ENCODE measurements at regions not wholly inside any gene's neighbourhood (a gene's known extent, or its start where the extent isn't known, plus 50 kb on each side); places are given as distances from the start of the nearest gene placed in this dataset.

DNA sequence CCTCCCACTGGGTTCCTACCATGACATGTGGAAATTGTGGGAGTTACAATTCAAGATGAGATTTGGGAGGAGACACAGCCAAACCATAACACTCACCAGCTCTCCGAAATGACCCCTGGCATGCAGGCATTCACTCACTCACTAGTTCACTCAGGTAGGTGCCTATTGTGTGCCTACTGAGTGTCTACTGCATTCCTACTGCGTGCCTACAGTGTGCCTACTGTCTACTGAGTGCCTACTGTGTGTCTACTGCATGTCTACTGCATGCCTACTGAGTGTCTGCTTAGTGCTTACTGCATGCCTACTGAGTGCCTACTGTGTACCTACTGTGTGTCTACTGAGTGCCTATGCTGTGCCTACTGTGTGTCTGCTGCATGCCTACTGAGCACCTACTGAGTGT lies 71.7 kb upstream of the FZD10 start:
- TF ChIP-seq CREB1 (IDR thresholded peaks at IDR 0.05): no peak
- TF ChIP-seq EGR1 (IDR thresholded peaks at IDR 0.05; ENCODE audit: borderline replicate concordance, low read depth, low read length): no peak
- TF ChIP-seq MAFK (IDR thresholded peaks at IDR 0.05; ENCODE audit: low read depth, low read length): no peak
- no peak for TF ChIP-seq SUZ12 (IDR thresholded peaks at IDR 0.05; ENCODE audit: low read length)
- TF ChIP-seq BCL11A (IDR thresholded peaks at IDR 0.05; ENCODE audit: low read depth in 2 of 2, low read length in 2 of 2): no peak
- no peak for TF ChIP-seq SP2 (IDR thresholded peaks at IDR 0.05; ENCODE audit: low read length)
- TF ChIP-seq RFX5 (IDR thresholded peaks at IDR 0.05; ENCODE audit: borderline replicate concordance, low read depth, low read length): no peak
- no peak overlapping the region for H3K56ac ChIP-seq (replicated peaks; ENCODE audit: insufficient read length, low read depth, low read length)
- H3K27me3 ChIP-seq (replicated peaks in 1 of 4; ENCODE audit: control insufficient read depth in 3 of 4, extremely low read depth in 1 of 4, insufficient read depth in 3 of 4, low read length in 3 of 4): peaks cover 0 to 4% (median 2%) of the 10 kb centered on the region in 4 experiments; a peak in 3 of 7 replicates
- FAIRE-seq: no peak
- no peak overlapping the region for H4K91ac ChIP-seq (replicated peaks; ENCODE audit: insufficient read length, low read length)
- H3K18ac ChIP-seq (ENCODE audit: extremely low read depth, low read length): no peak overlapping the region
- no peak overlapping the region for H3K27ac ChIP-seq (ENCODE audit: low read depth, low read length)
- no peak overlapping the region for H2BK15ac ChIP-seq (ENCODE audit: low read length)
- no peak overlapping the region for H2BK5ac ChIP-seq (ENCODE audit: low read depth, low read length)
- H3K9ac ChIP-seq (replicated peaks in 1 of 4; ENCODE audit: extremely low read depth in 1 of 4, low read depth in 3 of 4, low read length in 3 of 4): no peak overlapping the region
- H4K8ac ChIP-seq (ENCODE audit: extremely low read depth, insufficient read depth, low read length): no peak overlapping the region
- ChIA-PET POLR2A (ENCODE audit: partially characterized antibody) (no interaction called here), CTCF (ENCODE audit: partially characterized antibody) (no interaction called here)
- no peak overlapping the region for H3K23ac ChIP-seq (ENCODE audit: insufficient read length)
- no peaks in the 10 kb centered on the region for H3K79me1 ChIP-seq (ENCODE audit: low read depth, low read length)
- no peaks in the 10 kb centered on the region; a peak in 1 of 4 replicates for H3K9me3 ChIP-seq (ENCODE audit: insufficient read depth in 2 of 2, low read depth in 1 of 2, low read length in 1 of 2)
- H2AFZ ChIP-seq (ENCODE audit: low read length): no peak overlapping the region
- H3K14ac ChIP-seq (ENCODE audit: insufficient read length): no peak overlapping the region
- 92% methylated on average over 2 of the region's 2 CpGs; no CpG with 5 or more reads in 1 of the 2 experiments for WGBS, 2 experiments (ENCODE audit: extremely low coverage in 1 of 2, insufficient coverage in 1 of 2, insufficient read length in 1 of 2, insufficient replicate concordance in 2 of 2, low coverage in 1 of 2, low lambda C conversion rate in 2 of 2, missing lambda C conversion rate in 1 of 2)
- no peak overlapping the region for H2BK12ac ChIP-seq (ENCODE audit: low read depth, low read length)
- H3K4me2 ChIP-seq (ENCODE audit: insufficient read depth in 1 of 2, low read depth in 2 of 2, low read length in 2 of 2): no peak overlapping the region
- no peak for DNase-seq (ENCODE audit: low read depth in 1 of 2, low spot score in 2 of 2)
- no peaks in the 10 kb centered on the region for H3K36me3 ChIP-seq (ENCODE audit: control insufficient read depth in 2 of 4, insufficient read depth in 4 of 4, low read length in 3 of 4)
- no peak overlapping the region for H2AK5ac ChIP-seq (ENCODE audit: low read depth, low read length)
- H3K4ac ChIP-seq (replicated peaks; ENCODE audit: insufficient read length, low read depth, low read length): no peak overlapping the region
- peaks cover 0 to 2% of the 10 kb centered on the region in 2 experiments for H4K20me1 ChIP-seq (replicated peaks in 1 of 2; ENCODE audit: control insufficient read depth in 1 of 2, insufficient read depth in 2 of 2, low read length in 2 of 2)
- no peaks in the 10 kb centered on the region for H3K23me2 ChIP-seq (ENCODE audit: low read depth, low read length)
- H2BK120ac ChIP-seq (replicated peaks; ENCODE audit: low read depth, low read length): no peak overlapping the region
- no peak overlapping the region for H3K4me3 ChIP-seq (ENCODE audit: extremely low read depth in 1 of 4, insufficient read depth in 2 of 4, low read depth in 3 of 4, low read length in 4 of 4)
- H2BK20ac ChIP-seq (ENCODE audit: low read length): no peak overlapping the region
- no peak overlapping the region for H4K5ac ChIP-seq (ENCODE audit: insufficient read length, low read depth, low read length)
- no peaks in the 10 kb centered on the region for H3K79me2 ChIP-seq (ENCODE audit: control insufficient read depth in 1 of 2, insufficient read depth in 2 of 2, low read length in 2 of 2)
- H3K4me1 ChIP-seq (replicated peaks in 1 of 4; ENCODE audit: control insufficient read depth in 3 of 4, insufficient read depth in 4 of 4, low read length in 3 of 4): peaks cover 3 to 14% (median 6%) of the 10 kb centered on the region in 4 experiments; a peak in 6 of 7 replicates

Measured in H1 (cell line).